ENCODE measurements at regions not wholly inside any gene's neighbourhood (a gene's known extent, or its start where the extent isn't known, plus 50 kb on each side); places are given as distances from the start of the nearest gene placed in this dataset.

GRCh38 chr3:70583682-70584081 is 271.2 kb upstream of the MDFIC2 start:
- Histone ChIP-seq H3K9me3 (no peaks in the 10 kb centered on the region), H3K27ac (ENCODE audit: low read depth in 2 of 2, low read length in 1 of 2) (no peak overlapping the region), H3K27me3 (ENCODE audit: insufficient read depth) (no peaks in the 10 kb centered on the region), H3K9ac (no peak overlapping the region), H3K9me2 (peaks cover 3% of the 10 kb centered on the region; the same call in 1 of the 2 replicates), H3K4me3 (ENCODE audit: low read depth in 2 of 2, low read length in 1 of 2) (no peak overlapping the region), H3F3A (replicated peaks; ENCODE audit: insufficient read depth) (no peaks in the 10 kb centered on the region), H3K4me2 (no peak overlapping the region), H2AFZ (ENCODE audit: low read depth) (no peak overlapping the region), H3K79me2 (ENCODE audit: insufficient read depth) (no peaks in the 10 kb centered on the region), H3K36me3 (replicated peaks in 1 of 2; ENCODE audit: control insufficient read depth in 1 of 2, insufficient read depth in 2 of 2, low read length in 1 of 2) (no peaks in the 10 kb centered on the region), H4K20me1 (ENCODE audit: insufficient read depth) (no peaks in the 10 kb centered on the region), H3K4me1 (ENCODE audit: control insufficient read depth in 1 of 2, insufficient read depth in 2 of 2, low read depth in 1 of 2, low read length in 1 of 2) (no peaks in the 10 kb centered on the region)
- WGBS (ENCODE audit: low lambda C conversion rate): 76% methylated on average over 4 of the region's 4 CpGs
- no peak for DNase-seq
- POLR2A ChIA-PET: no interaction called here
- no peak for TF ChIP-seq FOXJ3 (CRISPR knock-in tag; IDR thresholded peaks at IDR 0.05)
- no peak for TF ChIP-seq CHD2 (IDR thresholded peaks at IDR 0.05; ENCODE audit: low read length, partially characterized antibody)
- no peak for TF ChIP-seq TAF1 (IDR thresholded peaks at IDR 0.05; ENCODE audit: borderline replicate concordance, low read depth, low read length)
- TF ChIP-seq, protein P1, sequence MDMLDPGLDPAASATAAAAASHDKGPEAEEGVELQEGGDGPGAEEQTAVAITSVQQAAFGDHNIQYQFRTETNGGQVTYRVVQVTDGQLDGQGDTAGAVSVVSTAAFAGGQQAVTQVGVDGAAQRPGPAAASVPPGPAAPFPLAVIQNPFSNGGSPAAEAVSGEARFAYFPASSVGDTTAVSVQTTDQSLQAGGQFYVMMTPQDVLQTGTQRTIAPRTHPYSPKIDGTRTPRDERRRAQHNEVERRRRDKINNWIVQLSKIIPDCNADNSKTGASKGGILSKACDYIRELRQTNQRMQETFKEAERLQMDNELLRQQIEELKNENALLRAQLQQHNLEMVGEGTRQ (IDR thresholded peaks at IDR 0.05; ENCODE audit: borderline replicate concordance, low read depth, low read length): no peak
- no peak for TF ChIP-seq GATA2 (CRISPR knock-in tag; IDR thresholded peaks at IDR 0.05)
- no peak for TF ChIP-seq YY1 (IDR thresholded peaks at IDR 0.05; ENCODE audit: low read depth)
- no peak for TF ChIP-seq EZH2phosphoT487 (IDR thresholded peaks at IDR 0.05; ENCODE audit: borderline replicate concordance, low read depth)
- TF ChIP-seq, protein P2, sequence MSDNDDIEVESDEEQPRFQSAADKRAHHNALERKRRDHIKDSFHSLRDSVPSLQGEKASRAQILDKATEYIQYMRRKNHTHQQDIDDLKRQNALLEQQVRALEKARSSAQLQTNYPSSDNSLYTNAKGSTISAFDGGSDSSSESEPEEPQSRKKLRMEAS (IDR thresholded peaks at IDR 0.05; ENCODE audit: low read depth): no peak
- no peak for TF ChIP-seq POLR2AphosphoS5 (IDR thresholded peaks at IDR 0.05; ENCODE audit: low read depth, low read length)
- no peak for TF ChIP-seq GABPA (IDR thresholded peaks at IDR 0.05; ENCODE audit: low read depth)
- TF ChIP-seq RXRA (IDR thresholded peaks at IDR 0.05; ENCODE audit: borderline replicate concordance, low read depth): no peak
- no peak for TF ChIP-seq SMC3 (IDR thresholded peaks at IDR 0.05; ENCODE audit: low read depth, low read length)
- no peak for TF ChIP-seq RCOR1 (IDR thresholded peaks at IDR 0.05; ENCODE audit: low read length)
- no peak for TF ChIP-seq SIN3A (IDR thresholded peaks at IDR 0.05; ENCODE audit: borderline replicate concordance, low read depth, low read length)
- no peak for TF ChIP-seq JUND (IDR thresholded peaks at IDR 0.05)
- no peak for TF ChIP-seq CTCF (IDR thresholded peaks at IDR 0.05)
- TF ChIP-seq TCF12 (IDR thresholded peaks at IDR 0.05): no peak
- TF ChIP-seq USF1 (IDR thresholded peaks at IDR 0.05; ENCODE audit: borderline replicate concordance, low read depth): no peak
- CTCF ChIA-PET: no interaction called here
